GM19023 (cell line): ENCODE measurements at regions not wholly inside any gene's neighbourhood (a gene's known extent, or its start where the extent isn't known, plus 50 kb on each side); places are given as distances from the start of the nearest gene placed in this dataset.

Experiments
- ATAC-seq: cut with Tn5 transposase; IDR thresholded peaks from one replicate; pipeline ENCODE4 v1.9.1; 2021; ENCODE audit warnings: mild to moderate bottlenecking, moderate library complexity; ENCODE audit not compliant: unreplicated experiment

- no peak for ATAC-seq
Observed at GRCh38 chr3:72571052-72571451, 277.2 kb downstream of the SHQ1 start.

DNA sequence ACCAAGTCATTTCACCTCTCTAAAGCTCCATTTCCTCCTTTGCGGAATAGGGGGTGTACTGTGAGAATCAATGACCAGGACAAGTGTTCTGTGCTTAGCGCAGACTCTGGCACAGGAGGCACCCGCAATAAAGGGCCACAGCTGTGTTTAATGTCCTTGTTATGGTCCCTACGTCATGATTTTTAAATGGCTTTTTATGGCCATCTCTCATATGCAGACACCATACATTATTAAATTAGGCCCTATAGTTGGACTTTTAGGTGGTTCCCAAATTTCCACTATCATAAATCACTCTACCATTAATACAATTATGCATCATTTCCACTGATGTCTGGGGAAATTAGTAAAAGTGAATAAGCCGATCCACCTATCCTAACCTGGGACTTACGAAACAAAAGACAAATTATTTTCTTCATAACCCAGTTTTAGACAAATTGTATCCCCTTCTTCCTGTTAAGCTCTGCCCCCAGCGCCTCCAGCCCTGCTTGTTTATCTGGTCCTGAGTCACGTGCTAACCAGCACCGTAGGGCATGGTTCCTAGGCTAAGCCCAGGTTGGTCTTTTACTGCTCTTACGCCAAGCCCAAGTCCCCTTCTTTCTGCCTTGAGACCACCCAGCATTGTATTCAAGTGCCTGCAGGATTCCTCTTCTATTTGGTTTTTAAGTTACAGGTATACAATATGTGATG is 278.3 kb downstream of the SHQ1 start:
- ATAC-seq, result no peak

GRCh38 chr3:72568083-72568482 is 280.2 kb downstream of the SHQ1 start:
- ATAC-seq, result no peak

DNA sequence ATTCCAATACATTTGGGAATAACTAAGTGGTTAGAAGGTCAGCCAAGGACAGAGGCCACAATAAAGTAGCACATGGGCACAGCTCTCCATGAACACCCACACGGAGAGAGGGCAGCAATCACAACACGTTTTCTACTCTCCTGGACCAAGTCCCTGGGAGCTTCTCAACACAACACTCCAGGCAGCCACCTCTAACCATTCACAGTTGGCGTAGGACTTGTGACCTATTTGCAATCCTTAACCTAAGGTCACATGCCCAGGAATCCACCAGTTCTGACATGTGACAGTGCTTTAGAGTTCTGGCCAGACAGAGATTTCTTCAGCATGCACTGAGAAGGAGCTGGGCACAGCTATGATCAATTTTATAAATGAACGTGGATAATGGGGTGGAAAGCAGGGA is 280.8 kb downstream of the SHQ1 start:
- no peak for ATAC-seq

GRCh38 chr3:72565593-72565992 is 282.7 kb downstream of the SHQ1 start:
- no peak for ATAC-seq

GRCh38 chr3:72563690-72564370 is 284.4 kb downstream of the SHQ1 start:
- ATAC-seq, result no peak

- ATAC-seq, result no peak
Observed at GRCh38 chr3:72560846-72561675, 287.2 kb downstream of the SHQ1 start.

GRCh38 chr3:72559385-72559784 is 288.9 kb downstream of the SHQ1 start:
- ATAC-seq, result no peak

- ATAC-seq, result no peak
Observed at GRCh38 chr3:72558001-72558400, 290.2 kb downstream of the SHQ1 start.

- no peak for ATAC-seq
Observed at GRCh38 chr3:72555714-72556113, 292.5 kb downstream of the SHQ1 start.

DNA sequence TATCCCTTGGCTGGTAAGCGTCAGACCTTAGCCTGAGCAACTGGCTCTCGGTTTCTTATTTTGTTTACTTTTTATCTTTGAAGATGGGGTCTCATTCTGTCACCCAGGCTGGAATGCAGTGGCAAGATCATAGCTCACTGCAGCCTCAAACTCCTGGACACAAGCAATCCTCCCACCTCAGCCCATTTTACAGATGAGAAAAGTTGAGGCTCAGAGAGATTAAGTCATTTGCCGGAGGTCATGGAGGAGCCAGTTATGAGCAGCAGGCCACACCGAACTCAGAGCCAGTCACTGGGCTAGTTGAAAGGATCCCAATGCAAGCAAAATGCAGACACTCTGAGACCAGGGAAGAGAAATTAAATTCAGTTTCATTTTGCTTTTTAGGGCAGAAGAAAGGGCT is 293.6 kb downstream of the SHQ1 start:
- ATAC-seq, result no peak

- no peak for ATAC-seq
Observed at GRCh38 chr3:72553298-72553697, 294.9 kb downstream of the SHQ1 start.

GRCh38 chr3:72550582-72551262 is 297.5 kb downstream of the SHQ1 start:
- no peak for ATAC-seq

DNA sequence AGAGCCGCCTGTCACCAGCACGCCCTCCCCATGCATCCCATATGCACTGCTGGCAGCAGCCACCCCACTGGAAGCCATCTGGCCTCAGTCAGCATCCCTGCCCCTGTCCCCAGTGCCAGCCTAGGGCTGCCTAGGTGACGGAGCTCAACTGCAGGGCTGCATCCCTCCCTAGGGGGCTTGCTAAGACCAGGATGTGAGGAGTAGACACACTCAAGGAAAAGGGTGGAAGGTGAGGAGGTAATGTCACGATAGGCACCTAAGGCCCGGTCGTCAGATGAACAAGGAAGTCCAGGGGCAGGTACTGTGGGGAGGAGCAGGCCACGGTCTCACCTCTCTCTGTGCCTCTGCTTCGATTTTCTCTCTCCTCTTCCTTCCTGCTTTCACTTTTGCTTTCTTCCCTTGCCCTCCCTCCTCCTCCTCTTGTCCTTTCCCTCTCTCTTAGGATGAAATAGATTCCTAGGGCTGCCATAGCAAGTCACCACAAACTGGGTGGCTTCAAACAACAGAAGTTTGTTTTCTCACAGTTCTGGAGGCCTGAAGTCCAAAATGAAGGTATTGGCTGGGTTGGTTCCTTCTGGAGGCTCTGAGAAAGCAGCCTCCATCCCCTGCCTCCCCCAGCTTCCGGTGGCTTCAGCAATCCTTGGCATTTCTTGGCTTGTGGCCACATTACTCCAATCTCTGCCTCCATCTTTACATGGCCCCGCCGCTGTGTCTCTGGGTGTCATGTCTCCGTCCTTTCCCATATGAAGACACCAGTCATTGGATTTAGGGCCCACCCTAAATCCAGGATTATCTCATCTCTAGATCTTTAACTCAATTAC is 298.3 kb downstream of the SHQ1 start:
- ATAC-seq, result no peak

- no peak for ATAC-seq
Observed at GRCh38 chr3:72548981-72549380, 299.3 kb downstream of the SHQ1 start.

DNA sequence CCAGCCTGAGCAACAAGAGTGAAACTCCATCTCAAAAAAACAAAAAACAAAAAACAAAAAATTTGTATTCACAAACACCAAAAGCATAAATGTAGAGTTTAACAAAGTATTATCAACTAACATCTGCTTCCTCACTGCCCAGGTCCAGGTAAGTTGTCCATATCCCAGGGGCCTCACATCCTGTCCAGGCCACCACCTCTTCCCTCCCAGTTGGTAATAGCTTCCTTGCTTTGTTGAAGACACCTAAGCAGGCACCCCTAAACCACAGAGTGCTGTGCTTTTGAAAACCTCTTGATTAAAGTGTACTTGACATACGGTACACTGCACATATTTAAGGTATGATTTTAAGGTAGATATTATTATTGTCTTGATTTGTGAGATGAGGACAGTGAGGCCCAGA is 299.8 kb downstream of the SHQ1 start:
- no peak for ATAC-seq

DNA sequence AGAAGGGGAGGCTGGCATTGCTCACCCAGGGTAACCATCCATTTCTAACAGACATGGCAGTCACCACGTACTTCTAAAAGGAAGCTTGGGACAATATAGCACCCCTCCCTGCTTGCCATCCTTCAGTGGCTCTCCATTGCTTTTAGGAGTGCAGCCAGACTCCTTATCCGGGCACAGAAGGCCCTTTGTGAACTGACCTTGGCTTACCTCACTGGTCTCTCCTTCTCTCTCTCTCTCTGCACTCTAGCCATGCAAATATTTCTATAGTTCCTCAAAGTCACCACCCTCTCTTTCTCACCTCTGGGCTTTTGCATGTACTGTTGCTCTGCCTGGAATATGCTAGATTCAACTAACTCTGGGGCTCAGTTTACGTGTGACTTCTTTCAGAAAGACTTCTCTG is 301.1 kb downstream of the SHQ1 start:
- ATAC-seq, result no peak

- no peak for ATAC-seq
Observed at GRCh38 chr3:72544239-72544638, 304.0 kb downstream of the SHQ1 start.

DNA sequence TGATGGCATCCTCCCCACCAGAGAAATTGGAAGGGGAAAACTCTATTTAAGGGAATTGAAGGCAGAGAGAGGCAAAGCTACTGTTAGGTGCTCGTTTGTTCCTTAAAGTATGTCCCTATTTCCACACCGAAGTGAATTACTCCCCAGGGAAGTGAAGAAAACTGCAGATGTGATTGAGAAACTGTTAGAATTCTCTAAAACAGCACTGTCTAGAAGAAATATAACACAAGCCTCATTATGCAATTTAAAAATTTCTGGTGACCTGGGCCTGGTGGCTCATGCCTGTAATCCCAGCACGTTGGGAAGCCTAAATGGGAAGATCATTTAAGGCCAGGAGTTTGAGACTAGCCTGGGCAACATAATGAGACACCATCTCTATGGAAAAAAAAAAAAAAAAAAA is 305.0 kb downstream of the SHQ1 start:
- no peak for ATAC-seq

GRCh38 chr3:72542781-72543180 is 305.5 kb downstream of the SHQ1 start:
- no peak for ATAC-seq
